ENCODE measurements at regions not wholly inside any gene's neighbourhood (a gene's known extent, or its start where the extent isn't known, plus 50 kb on each side); places are given as distances from the start of the nearest gene placed in this dataset.

DNA sequence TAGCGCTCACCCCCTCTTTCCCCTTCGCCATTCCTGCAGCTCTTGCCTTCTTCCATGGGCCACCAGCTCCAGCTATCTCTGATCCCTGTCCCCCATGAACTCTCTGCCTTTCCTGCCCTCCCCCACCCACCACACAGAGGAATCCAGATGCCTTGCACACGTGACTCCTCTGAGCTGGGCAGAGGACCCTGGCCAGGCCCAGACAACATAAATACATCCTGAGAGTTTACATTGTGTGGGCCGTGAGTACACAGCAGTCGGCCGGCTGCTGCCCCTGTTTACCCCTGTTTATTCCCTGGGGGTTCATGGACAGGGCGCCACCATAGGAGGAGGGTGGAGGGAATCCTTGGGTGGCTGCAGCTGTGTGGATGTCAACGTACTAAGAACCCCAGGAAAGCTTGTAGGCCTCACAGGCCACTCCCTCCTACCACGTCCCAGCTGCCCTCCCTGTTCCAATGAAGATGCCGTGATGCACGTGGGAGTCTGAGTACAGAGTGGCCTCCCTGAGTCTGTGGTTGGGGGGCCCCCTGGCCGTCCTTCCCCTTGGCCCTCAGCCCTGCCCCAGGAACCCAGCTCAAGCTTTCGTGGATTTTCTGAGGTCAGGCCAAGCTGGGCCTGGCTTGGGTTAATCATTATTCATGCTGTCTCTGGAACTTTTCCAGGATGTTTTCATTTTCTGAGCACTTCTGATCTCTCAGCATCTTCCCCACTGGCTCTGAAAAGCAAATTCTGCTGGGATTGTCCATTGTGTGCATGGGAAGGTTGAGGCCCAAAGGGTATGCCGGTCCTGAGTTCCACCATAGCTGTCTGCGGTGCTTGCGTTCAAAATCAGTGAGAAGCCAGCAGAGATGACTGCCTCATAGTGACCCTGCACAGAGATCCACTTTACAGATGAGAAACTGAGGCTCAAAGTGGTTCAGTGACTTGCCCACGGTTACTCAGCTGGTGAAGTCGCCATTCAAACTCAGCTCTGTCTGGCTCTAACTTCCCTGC, 136.3 kb downstream of the MRPL14 start:
- no peak for DNase-seq (ENCODE audit: low read depth, low spot score)
- H3K4me3 ChIP-seq (ENCODE audit: low read length) = no peak overlapping the region

DNA sequence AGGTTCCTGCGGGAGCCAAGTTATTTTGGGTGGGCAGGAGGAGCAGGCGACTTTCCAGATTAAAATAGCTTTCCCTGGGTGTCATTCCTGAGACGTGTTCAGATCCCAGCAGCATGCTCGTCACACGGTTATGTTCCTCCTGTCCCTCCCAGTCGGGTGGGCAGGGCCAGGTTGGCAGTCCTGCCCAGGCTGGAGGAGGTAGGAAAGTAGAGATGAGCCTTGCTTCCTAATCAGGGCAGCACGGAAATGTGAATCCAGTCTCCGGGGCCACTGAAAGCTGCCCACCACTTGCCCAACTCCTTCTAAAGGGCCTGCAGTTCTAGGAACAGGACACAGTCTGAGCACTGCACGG, 137.0 kb downstream of the MRPL14 start:
- H3K4me3 ChIP-seq (ENCODE audit: low read length) = no peak overlapping the region
- no peak for DNase-seq (ENCODE audit: low read depth, low spot score)

DNA sequence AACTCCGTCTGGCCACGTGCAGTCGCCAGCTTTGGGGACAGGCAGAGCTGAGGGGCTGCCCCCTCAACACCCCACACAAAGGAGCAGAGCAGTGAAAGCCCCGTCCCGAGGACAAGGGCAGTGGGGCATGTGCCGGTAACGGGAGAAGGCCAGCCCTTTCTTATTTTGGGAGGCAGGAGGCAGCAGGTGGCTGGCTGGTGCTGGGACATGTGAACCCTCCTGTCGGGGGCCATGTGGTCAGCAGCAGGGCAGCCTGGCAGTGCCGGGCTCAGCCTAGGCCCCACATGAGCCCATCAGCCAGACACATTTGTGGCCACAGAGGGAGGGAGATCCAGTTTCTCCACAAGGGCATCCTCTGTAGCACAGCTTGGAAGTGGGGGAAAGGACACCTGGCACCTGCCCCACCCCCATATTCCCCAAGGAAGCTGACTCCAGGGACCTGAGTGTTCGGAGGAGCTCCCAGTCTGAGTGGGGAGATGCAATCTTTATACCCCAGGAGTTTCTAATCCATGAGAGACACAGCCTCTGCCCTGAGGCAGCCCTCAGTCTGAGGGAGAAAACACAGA, 137.6 kb downstream of the MRPL14 start:
- DNase-seq (ENCODE audit: low read depth, low spot score) = no peak
- H3K4me3 ChIP-seq (ENCODE audit: low read length) = no peak overlapping the region

DNA sequence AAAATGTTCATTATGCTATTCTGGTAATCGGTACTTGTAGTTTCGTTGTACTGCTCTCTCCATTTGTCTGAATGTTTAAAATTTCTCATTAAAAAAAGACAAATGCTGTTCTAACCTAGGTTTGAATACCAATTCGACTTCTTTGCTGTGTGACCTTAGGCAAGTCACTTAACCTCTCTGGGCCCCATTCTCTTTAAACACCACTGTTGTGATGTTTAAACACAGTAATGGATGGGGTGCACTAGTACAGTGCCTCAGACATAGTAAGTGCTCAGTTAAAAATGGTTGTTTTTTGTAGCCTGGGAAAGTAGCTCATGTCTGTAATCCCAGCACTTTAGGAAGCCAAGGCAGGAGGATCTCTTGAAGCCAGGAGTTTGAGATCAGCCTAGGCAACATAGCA, 138.5 kb downstream of the MRPL14 start:
- no peak overlapping the region for H3K4me3 ChIP-seq (ENCODE audit: low read length)
- no peak for DNase-seq (ENCODE audit: low read depth, low spot score)

- no peak overlapping the region for H3K4me3 ChIP-seq (ENCODE audit: low read length)
- no peak for DNase-seq (ENCODE audit: low read depth, low spot score)
Measured at GRCh38 chr6:43987838-43988439, 139.3 kb downstream of the MRPL14 start.

DNA sequence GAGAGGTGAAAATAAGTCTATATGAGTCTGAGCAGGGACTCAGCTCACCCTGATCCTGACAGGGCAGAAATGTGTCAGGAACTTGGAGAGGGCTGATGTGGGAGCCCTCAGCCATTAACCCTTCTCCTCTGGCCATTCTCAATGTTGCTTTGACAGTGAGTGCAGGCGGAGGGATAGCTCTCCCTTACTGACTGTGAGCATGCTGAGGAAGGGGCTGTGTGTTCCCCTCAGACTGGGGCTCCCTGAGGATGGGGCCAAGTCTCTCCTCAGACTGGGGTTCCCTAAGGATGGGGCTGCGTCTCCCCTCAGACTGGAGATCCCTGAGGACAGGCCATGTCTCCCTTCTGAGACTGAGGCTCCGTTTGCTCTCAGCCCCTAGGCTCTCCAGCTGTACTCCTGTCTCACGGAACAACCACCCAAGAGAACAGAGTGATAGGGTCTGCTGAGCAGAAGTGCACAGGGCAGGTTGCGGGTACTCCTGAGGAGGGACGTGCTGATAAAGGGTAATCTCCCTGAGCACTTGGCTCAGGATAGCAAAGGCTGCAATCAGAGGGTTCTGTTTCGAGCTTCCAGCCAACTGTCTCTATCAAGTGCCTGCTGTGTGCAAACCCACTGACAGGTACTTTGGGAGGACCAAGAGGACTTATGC, 141.0 kb downstream of the MRPL14 start:
- DNase-seq (ENCODE audit: low read depth, low spot score) = no peak
- no peak overlapping the region for H3K4me3 ChIP-seq (ENCODE audit: low read length)

DNA sequence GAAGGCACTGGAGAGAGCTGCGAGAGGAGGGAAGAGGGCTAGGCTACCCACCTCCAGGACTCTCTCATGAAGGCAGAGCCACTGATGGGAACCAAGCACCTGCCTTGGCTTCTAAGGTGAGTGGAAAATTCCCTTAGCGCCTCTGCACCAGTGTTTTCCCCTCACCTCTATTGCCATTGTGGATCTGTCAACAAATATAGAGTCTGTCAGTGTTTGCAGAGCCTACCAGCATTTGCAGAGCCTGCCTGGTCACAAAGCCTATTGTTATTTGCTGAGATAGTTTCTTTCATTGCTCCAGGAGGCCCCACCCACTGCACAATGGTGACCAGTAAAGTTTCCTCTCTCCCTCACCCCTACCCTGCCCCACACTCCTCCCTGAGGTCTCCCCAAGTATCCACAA, 141.9 kb downstream of the MRPL14 start:
- DNase-seq (ENCODE audit: low read depth, low spot score) = no peak
- H3K4me3 ChIP-seq (ENCODE audit: low read length) = no peak overlapping the region

DNA sequence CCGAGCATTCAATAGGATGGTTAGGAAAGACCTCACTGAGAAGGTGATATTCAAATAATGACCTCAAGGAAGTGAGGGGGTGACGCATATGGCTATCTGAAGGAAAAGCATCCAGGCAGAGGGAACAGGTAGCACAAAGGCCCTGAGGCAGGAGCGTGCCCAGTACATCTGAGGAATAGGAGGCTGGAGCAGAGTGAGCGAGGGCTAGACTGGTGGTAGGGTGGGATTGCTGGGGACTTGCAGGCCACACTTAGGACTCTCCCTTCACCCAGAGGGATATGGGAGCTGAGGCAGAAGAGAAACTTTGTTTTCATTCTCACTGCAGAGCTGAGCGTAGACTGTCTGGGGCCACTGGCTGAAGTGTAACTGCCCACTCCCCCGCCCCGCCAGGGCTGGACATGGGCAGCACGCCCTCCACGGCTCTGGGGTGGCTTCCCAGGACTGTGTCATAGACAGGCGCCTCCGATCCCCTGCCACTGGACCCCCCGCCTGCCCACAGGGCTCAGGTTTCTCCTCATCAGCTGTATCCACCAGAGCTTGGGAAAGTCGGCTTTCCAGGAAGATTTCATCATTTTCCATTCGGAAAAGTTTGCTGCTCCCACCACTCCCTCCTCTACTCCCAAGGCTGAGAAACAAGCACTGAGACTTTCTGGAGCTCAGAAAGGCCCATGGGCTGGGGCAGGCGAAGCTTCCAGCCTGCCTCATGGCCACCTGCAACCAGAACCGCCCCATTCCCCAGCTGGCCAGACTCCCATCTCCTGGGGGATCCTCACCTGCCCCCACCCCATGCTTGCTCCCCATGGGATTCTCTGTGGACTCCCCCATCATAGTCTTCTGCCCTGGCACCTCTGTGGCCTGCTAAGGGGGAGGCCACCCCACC, 142.6 kb downstream of the MRPL14 start:
- DNase-seq (ENCODE audit: low read depth, low spot score) = no peak
- H3K4me3 ChIP-seq (ENCODE audit: low read length) = no peak overlapping the region

DNA sequence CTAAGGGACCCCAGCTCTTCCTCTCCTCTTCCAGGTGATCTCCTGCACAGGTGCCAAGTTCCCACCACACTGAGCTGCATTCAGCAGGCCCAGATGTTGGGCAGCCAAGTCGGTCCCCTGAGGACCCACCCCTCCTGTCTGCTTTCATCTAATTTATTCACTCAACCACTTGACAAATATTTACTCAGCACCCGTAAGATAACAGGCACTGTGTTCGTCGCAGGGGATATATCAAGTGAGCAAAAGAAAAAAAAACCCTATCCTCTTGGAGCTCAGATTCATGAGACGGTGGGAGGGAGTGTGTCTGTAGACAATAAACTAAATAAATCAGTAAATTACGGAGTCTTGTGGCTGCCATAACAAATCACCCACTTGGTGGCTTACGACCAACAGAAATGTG, 143.6 kb downstream of the MRPL14 start:
- H3K4me3 ChIP-seq (ENCODE audit: low read length) = no peak overlapping the region
- DNase-seq (ENCODE audit: low read depth, low spot score) = no peak

GRCh38 chr6:43983191-43983590, 144.1 kb downstream of the MRPL14 start:
- DNase-seq (ENCODE audit: low read depth, low spot score) = no peak
- H3K4me3 ChIP-seq (ENCODE audit: low read length) = no peak overlapping the region

DNA sequence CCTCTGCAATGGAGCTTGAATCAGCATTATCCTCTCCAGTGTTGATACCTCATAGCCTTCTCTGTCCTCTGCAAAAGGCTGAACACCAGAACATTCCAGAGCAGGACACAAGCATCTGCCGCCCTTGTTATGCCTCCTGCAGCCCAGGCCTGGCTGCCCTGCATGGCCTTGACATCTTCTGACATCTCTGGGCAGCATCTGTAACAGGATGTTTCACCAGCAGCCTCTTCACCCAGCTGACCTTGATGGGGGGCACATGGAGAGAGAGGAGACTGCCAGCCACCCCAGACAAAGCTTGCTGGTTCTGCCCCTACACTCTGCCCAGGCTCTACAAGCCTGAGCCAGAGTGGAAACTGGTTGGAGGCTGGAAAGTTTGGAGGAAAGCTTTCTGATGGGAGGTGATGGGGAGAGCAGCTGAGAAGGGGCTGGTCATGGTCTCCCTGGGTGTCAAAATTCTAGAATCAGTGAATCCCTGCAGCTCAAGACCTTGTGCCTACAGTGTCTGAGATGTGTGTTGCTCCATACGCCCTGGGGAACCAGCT, 145.1 kb downstream of the MRPL14 start:
- no peak overlapping the region for H3K4me3 ChIP-seq (ENCODE audit: low read length)
- no peak for DNase-seq (ENCODE audit: low read depth, low spot score)

GRCh38 chr6:43981363-43981990, 145.8 kb downstream of the MRPL14 start:
- H3K4me3 ChIP-seq (ENCODE audit: low read length) = no peak overlapping the region
- DNase-seq (ENCODE audit: low read depth, low spot score) = no peak

DNA sequence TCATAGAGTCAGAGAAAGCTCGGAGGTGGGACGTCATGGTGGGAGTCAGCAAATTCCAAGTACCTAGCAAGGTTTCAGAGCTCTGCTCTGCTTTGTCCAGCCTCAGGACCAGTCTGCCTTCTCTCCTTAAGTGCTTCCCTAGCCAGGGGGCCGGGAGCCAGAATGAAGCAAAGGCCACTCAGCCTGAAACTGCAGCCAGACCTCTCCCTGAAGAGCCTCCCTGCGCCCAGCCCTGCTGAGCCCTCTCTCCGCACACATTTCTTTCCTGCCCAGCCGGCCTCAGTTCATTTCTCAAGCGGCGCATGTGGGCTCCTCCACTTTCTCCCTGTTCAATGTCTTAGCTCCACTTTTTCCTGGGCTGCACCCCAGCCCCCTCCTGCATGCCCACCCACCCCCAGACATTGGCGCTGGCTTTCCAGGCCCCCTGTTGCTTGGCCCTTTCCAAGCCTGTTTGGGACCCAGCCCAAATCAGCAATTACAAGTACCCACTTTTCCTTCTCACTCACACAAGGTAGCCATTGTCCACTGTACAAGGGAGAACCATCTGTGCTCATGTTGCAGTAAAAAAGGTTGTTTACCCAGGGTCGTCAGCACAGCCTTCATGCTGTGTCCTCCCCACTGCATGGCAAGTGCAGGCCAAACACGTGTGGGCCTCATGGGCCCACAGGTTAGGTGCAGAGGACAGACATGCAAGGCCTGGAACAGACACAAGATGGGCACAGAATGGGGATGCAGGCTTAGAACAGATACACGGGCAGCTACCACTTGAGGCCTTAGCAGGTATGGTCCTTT, 147.1 kb downstream of the MRPL14 start:
- DNase-seq (ENCODE audit: low read depth, low spot score) = no peak
- no peak overlapping the region for H3K4me3 ChIP-seq (ENCODE audit: low read length)

GRCh38 chr6:43979525-43979924, 147.7 kb downstream of the MRPL14 start:
- H3K4me3 ChIP-seq (ENCODE audit: low read length) = no peak overlapping the region
- no peak for DNase-seq (ENCODE audit: low read depth, low spot score)

- DNase-seq (ENCODE audit: low read depth, low spot score) = no peak
- H3K4me3 ChIP-seq (ENCODE audit: low read length) = no peak overlapping the region
Measured at GRCh38 chr6:43978473-43979346, 148.5 kb downstream of the MRPL14 start.

DNA sequence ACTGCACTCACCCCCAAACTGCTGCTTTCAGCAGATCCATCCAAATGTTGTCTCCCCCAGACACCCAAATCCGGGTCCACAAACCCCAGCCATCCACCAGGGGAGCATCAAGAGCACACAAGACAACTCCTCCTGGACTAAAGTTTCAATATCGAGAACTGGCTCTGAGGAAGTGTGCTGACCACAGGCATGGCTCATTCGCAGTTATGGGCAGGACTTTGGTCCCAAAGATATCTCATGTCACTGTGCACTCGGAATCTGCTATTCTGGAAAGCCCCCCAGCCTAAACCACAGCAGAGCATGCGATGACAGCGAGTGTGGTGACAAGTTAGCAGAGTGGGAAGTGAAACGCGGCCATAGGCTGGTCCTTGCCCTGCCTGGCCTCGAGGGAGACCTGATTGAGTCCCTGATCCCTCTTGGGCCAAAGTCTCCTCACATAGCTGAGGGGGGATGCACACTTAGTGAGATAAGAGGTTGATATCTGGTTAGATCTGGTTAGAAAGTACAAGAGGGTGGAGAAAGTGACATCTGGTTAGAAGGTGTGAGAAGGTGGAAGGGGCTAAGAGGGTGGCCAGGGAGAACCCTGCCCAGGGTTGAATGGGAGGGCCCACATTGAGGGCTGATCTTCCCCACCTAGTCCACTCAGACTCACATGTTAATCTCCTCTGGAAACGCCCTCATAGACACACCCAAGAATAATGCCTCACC, 149.7 kb downstream of the MRPL14 start:
- no peak for DNase-seq (ENCODE audit: low read depth, low spot score)
- H3K4me3 ChIP-seq (ENCODE audit: low read length) = no peak overlapping the region
